ENCODE measurements at regions not wholly inside any gene's neighbourhood (a gene's known extent, or its start where the extent isn't known, plus 50 kb on each side); places are given as distances from the start of the nearest gene placed in this dataset.

DNA sequence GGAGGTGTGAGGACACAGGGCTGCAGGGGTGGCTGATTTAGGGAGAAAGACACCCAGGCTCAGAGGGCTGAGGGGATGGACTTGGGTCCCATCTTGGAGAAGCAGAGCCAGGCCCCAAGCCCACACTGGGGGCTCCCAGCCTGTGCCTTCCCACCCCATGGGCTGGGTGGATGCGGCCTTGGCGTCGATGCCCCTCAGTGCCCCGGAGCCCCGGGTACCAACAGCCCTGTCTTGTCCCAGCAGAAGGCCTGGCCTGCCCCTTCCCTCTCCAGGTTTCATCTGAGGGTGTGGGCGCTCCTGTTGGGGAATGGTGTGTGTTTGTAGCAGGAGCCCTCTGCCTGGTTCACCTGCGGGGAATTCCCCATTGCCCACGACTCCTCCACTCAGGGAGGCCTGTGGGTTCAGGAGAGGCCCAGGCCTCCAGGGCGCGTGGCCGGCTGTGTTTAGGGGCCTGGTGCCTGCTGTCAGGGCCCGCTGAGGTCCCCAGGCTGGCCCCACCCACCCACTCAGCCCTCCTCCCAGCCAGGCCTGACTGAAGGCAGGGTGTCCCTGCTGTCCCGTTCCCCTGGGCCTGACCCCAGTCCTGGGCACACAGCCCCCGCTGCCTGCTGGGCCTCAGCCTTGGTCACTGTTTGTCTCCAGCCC lies 51.1 kb upstream of the BEGAIN start:
- H3K4me3 ChIP-seq (ENCODE audit: low read depth, low read length) = no peak overlapping the region
- DNase-seq (ENCODE audit: low read depth) (no peak), FAIRE-seq (no peak)
- TF ChIP-seq, protein P1, sequence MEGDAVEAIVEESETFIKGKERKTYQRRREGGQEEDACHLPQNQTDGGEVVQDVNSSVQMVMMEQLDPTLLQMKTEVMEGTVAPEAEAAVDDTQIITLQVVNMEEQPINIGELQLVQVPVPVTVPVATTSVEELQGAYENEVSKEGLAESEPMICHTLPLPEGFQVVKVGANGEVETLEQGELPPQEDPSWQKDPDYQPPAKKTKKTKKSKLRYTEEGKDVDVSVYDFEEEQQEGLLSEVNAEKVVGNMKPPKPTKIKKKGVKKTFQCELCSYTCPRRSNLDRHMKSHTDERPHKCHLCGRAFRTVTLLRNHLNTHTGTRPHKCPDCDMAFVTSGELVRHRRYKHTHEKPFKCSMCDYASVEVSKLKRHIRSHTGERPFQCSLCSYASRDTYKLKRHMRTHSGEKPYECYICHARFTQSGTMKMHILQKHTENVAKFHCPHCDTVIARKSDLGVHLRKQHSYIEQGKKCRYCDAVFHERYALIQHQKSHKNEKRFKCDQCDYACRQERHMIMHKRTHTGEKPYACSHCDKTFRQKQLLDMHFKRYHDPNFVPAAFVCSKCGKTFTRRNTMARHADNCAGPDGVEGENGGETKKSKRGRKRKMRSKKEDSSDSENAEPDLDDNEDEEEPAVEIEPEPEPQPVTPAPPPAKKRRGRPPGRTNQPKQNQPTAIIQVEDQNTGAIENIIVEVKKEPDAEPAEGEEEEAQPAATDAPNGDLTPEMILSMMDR (IDR thresholded peaks at IDR 0.05; ENCODE audit: insufficient read depth, low read length, severe bottlenecking) = no peak
- peaks cover 2% of the 10 kb centered on the region for H3K27me3 ChIP-seq (ENCODE audit: control insufficient read depth, insufficient read depth, low read length)
- H3K36me3 ChIP-seq (ENCODE audit: control insufficient read depth, insufficient read depth, low read length) = no peaks in the 10 kb centered on the region

DNA sequence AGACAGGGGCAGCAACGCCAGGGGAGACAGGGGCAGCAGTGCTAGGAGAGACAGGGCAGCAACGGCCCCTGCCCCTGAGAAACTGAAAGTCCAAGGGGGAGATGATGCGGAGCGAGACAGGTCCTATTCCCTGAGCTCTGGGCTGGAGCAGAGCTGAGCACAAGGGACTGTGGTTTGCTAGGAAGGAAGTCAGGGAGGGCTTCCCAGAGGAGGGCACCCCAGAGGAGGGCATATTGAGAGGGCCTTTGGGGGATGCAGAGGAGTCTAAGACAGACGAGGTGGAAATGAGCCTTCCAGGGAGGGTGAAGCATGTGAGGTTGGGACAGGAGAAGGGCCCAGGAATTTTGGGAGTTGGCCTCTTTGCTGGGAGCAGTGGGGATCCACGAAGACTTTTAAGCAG lies 52.1 kb upstream of the BEGAIN start:
- TF ChIP-seq, protein P1 (IDR thresholded peaks at IDR 0.05; ENCODE audit: insufficient read depth, low read length, severe bottlenecking) = no peak
- Histone ChIP-seq H3K36me3 (ENCODE audit: control insufficient read depth, insufficient read depth, low read length) (no peaks in the 10 kb centered on the region), H3K4me3 (ENCODE audit: low read depth, low read length) (no peak overlapping the region), H3K27me3 (ENCODE audit: control insufficient read depth, insufficient read depth, low read length) (peaks cover 2% of the 10 kb centered on the region)
- FAIRE-seq (no peak), DNase-seq (ENCODE audit: low read depth) (no peak)

DNA sequence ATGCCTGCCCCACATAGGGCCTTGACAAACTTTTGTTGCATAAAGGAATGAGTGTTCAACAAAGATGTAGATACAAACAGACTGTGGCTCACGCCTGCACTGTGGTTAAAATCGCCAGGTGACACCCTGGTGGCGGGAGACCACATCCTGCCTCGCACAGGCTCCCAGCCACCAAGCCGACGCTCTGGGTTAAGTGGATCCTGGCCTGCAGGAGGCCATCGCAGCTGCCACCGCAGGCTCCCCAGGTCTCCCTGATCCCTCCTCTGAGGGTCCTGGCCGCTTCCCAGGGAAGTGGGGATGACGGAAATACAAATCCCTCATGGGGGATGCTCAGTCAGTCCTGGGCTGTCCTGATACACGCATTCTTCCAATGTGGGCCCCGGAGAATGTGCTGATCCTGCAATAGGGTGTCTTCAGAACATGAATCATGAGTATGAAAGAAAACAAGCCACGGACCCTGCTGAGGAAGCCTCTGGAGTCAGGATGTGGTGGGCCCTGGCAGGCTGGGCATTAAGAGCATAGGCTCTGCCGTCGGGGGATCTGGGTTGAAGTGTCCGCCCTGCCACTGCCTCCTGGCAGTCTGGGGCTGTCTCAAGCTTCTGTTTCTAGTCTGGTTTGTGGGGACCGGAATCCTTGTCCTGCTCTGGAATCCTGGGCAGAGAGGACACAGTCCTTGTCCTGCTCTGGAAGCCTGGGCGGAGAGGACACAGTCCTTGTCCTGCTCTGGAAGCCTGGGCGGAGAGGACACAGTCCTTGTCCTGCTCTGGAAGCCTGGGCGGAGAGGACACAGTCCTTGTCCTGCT lies 53.5 kb upstream of the BEGAIN start:
- DNase-seq (ENCODE audit: low read depth) (no peak), FAIRE-seq (no peak)
- peaks cover 2% of the 10 kb centered on the region for H3K27me3 ChIP-seq (ENCODE audit: control insufficient read depth, insufficient read depth, low read length)
- TF ChIP-seq, protein P1 (IDR thresholded peaks at IDR 0.05; ENCODE audit: insufficient read depth, low read length, severe bottlenecking) = no peak
- H3K36me3 ChIP-seq (ENCODE audit: control insufficient read depth, insufficient read depth, low read length) = no peaks in the 10 kb centered on the region
- H3K4me3 ChIP-seq (ENCODE audit: low read depth, low read length) = no peak overlapping the region

DNA sequence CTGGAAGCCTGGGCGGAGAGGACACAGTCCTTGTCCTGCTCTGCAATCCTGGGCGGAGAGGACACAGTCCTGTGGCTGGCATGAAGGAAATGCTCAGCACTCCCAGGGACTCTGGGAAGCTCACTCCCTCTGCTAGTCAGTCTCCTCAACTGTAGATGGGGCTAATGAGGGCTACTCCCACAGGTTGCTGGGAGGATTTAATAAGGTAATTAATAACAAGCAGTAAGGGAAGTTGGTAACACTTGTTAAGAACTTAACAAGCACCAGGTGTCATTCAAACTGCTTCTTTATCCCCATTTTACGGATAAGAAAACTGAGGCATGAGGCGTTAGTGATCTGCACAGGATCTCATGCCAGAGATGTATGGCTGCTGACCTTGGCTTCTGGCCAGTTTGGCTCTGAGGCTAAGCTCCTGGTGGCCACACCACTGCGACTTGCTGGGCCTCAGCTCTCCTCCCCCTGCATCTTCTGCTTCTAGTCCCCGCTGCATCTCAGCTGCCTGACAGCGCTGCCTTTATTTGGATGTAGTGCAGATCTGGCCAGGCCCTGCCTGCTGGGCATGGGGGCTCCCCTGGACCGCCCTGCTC lies 54.1 kb upstream of the BEGAIN start:
- Histone ChIP-seq H3K36me3 (ENCODE audit: control insufficient read depth, insufficient read depth, low read length) (no peaks in the 10 kb centered on the region), H3K27me3 (ENCODE audit: control insufficient read depth, insufficient read depth, low read length) (peaks cover 2% of the 10 kb centered on the region), H3K4me3 (ENCODE audit: low read depth, low read length) (no peak overlapping the region)
- DNase-seq (ENCODE audit: low read depth) (peak; percentile 8), FAIRE-seq (no peak)
- TF ChIP-seq, protein P1 (IDR thresholded peaks at IDR 0.05; ENCODE audit: insufficient read depth, low read length, severe bottlenecking) = peak; percentile 6

DNA sequence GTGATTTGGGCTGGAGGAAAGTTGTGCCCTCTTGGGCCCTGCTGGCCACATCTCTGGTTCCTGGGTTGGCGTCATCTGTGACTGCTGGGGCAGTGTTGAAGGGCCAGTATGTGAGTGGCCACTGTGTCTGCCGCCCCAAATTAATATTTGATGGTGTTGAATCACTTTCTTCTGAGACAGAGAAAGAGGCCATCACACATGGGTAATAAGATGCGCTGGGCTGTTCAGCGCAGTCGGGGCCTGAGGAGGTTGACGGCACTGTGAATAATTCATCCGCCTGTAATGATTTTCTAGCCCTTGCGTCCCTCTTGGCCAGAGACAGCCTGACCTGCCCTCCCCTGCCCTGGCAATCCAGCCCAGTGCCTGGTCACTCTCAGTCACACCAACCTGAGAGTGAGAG lies 56.2 kb upstream of the BEGAIN start:
- Histone ChIP-seq H3K27me3 (ENCODE audit: control insufficient read depth, insufficient read depth, low read length) (no peaks in the 10 kb centered on the region), H3K4me3 (ENCODE audit: low read depth, low read length) (no peak overlapping the region), H3K36me3 (ENCODE audit: control insufficient read depth, insufficient read depth, low read length) (no peaks in the 10 kb centered on the region)
- DNase-seq (ENCODE audit: low read depth) (no peak), FAIRE-seq (peak; percentile 7)
- TF ChIP-seq, protein P1 (IDR thresholded peaks at IDR 0.05; ENCODE audit: insufficient read depth, low read length, severe bottlenecking) = no peak

Data from bronchial epithelial cell (primary cell).